Parathyroid adenoma (tissue), 2 donors: ENCODE measurements at regions not wholly inside any gene's neighbourhood (a gene's known extent, or its start where the extent isn't known, plus 50 kb on each side); places are given as distances from the start of the nearest gene placed in this dataset.
"Not testable (repeated sequence)": the region's sequence is repeated elsewhere in the genome, so short reads cannot be mapped to it uniquely, and the experiment has no call there.

Experiments
- H2AFZ ChIP-seq: fragments of 300-600 bp; sonication (generic); one replicate; pipeline ENCODE4 v1.7.0; 2017; ENCODE audit warnings: antibody characterized with exemption, mild to moderate bottlenecking
- H3K27ac ChIP-seq: fragments of 300-600 bp; sonication (generic); one replicate; pipeline ENCODE4 v1.7.0; 2017
- H3K27me3 ChIP-seq: fragments of 300-600 bp; sonication (generic); one replicate; pipeline ENCODE4 v1.7.0; 2017; ENCODE audit warnings: low read length; ENCODE audit not compliant: control insufficient read depth, insufficient read depth
- H3K36me3 ChIP-seq: fragments of 300-600 bp; sonication (generic); one replicate; pipeline ENCODE4 v1.7.0; 2017; ENCODE audit warnings: low read length; ENCODE audit not compliant: control insufficient read depth, insufficient read depth
- H3K4me1 ChIP-seq: fragments of 300-600 bp; sonication (generic); one replicate; pipeline ENCODE4 v1.7.0; 2017; ENCODE audit warnings: control low read depth
- H3K4me2 ChIP-seq: fragments of 300-600 bp; sonication (generic); one replicate; pipeline ENCODE4 v1.7.0; 2017; ENCODE audit warnings: low read length
- H3K4me3 ChIP-seq: fragments of 300-600 bp; sonication (generic); one replicate; pipeline ENCODE4 v1.7.0; 2017; ENCODE audit warnings: low read depth, low read length
- H3K79me2 ChIP-seq: fragments of 300-600 bp; sonication (generic); one replicate; pipeline ENCODE4 v1.7.0; 2017; ENCODE audit warnings: control low read depth
- H3K9ac ChIP-seq: fragments of 300-600 bp; sonication (generic); one replicate; pipeline ENCODE4 v1.7.0; 2017; ENCODE audit warnings: mild to moderate bottlenecking
- H3K9me3 ChIP-seq: fragments of 300-600 bp; sonication (generic); one replicate; pipeline ENCODE4 v1.7.0; 2017; ENCODE audit warnings: low read length; ENCODE audit not compliant: control insufficient read depth
- TF ChIP-seq, protein P1 (sequence below): fragments of 300-600 bp; sonication (generic); IDR thresholded peaks from one replicate; pipeline ENCODE4 v1.7.0; 2017; ENCODE audit warnings: antibody characterized with exemption, mild to moderate bottlenecking
- donor health status: primary hyperparathyroidism.

GRCh38 chr14:51593397-51593796, 58.3 kb upstream of the FRMD6 start:
- Histone ChIP-seq H3K9ac (no peak overlapping the region), H3K36me3 (no peaks in the 10 kb centered on the region), H3K27ac (no peak overlapping the region), H3K79me2 (no peaks in the 10 kb centered on the region), H3K9me3 (no peaks in the 10 kb centered on the region), H3K4me1 (no peaks in the 10 kb centered on the region), H3K27me3 (no peaks in the 10 kb centered on the region), H3K4me2 (no peak overlapping the region), H2AFZ (no peak overlapping the region), H3K4me3 (no peak overlapping the region)
- TF ChIP-seq, protein P1, sequence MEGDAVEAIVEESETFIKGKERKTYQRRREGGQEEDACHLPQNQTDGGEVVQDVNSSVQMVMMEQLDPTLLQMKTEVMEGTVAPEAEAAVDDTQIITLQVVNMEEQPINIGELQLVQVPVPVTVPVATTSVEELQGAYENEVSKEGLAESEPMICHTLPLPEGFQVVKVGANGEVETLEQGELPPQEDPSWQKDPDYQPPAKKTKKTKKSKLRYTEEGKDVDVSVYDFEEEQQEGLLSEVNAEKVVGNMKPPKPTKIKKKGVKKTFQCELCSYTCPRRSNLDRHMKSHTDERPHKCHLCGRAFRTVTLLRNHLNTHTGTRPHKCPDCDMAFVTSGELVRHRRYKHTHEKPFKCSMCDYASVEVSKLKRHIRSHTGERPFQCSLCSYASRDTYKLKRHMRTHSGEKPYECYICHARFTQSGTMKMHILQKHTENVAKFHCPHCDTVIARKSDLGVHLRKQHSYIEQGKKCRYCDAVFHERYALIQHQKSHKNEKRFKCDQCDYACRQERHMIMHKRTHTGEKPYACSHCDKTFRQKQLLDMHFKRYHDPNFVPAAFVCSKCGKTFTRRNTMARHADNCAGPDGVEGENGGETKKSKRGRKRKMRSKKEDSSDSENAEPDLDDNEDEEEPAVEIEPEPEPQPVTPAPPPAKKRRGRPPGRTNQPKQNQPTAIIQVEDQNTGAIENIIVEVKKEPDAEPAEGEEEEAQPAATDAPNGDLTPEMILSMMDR = no peak

- Histone ChIP-seq H3K9ac (no peak overlapping the region), H3K4me1 (no peaks in the 10 kb centered on the region)
These were observed 55.7 kb upstream of the FRMD6 start for GRCh38 chr14:51595881-51596455.

GRCh38 chr14:51596488-51597117, 55.1 kb upstream of the FRMD6 start:
- Histone ChIP-seq H3K36me3 (no peaks in the 10 kb centered on the region), H2AFZ (no peak overlapping the region), H3K4me2 (no peak overlapping the region), H3K9me3 (no peaks in the 10 kb centered on the region), H3K27ac (no peak overlapping the region), H3K4me1 (no peaks in the 10 kb centered on the region), H3K79me2 (no peaks in the 10 kb centered on the region), H3K9ac (no peak overlapping the region), H3K4me3 (no peak overlapping the region), H3K27me3 (no peaks in the 10 kb centered on the region)
- TF ChIP-seq, protein P1 = no peak

More at GRCh38 chr14:51595881-51596455, 55.7 kb upstream of the FRMD6 start:
- no peaks in the 10 kb centered on the region for H3K36me3 ChIP-seq
- no peaks in the 10 kb centered on the region for H3K79me2 ChIP-seq
- H3K4me2 ChIP-seq = no peak overlapping the region
- H3K27me3 ChIP-seq = no peaks in the 10 kb centered on the region
- no peak overlapping the region for H3K4me3 ChIP-seq
- no peak overlapping the region for H3K27ac ChIP-seq
- TF ChIP-seq, protein P1 = no peak
- no peaks in the 10 kb centered on the region for H3K9me3 ChIP-seq
- no peak overlapping the region for H2AFZ ChIP-seq

DNA sequence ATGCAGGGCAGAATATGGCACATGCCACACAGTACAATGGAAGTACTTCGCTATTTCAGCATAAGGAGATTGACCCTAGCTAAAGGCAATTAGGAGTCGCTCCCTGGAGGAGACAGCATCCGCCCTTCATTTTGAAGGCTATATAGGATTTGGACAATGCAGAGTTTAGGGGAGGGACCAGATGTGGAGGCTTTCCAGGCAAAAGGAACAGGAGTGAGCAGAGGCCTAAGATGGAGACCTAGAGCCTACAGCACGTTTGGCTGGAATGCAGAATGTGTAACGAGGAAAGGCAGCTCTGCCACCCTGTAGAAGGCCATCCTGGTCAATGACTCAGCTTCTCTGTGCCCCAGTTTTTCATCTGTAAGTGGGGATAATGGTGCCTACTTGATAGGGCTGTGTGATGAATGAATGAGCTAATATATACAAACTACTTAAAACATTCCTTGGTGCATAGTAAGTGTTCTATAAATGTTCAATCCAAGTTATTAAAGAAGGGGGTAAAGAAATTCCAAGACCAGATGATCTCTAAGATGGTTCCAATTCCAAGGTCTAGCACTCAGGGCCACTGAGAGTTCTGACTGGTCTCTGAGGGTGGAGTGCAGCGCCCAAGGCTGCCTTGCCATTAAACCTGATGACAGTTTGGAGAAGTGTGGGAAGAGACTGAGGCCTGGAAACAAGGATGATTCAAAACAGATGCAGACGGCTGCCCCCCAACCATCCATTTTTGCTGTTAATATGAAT, 54.3 kb upstream of the FRMD6 start:
- Histone ChIP-seq H3K4me3 (no peak overlapping the region), H2AFZ (no peak overlapping the region), H3K36me3 (no peaks in the 10 kb centered on the region), H3K9ac (no peak overlapping the region), H3K9me3 (no peaks in the 10 kb centered on the region), H3K4me1 (no peaks in the 10 kb centered on the region), H3K79me2 (no peaks in the 10 kb centered on the region), H3K27ac (no peak overlapping the region), H3K27me3 (no peaks in the 10 kb centered on the region), H3K4me2 (no peak overlapping the region)
- TF ChIP-seq, protein P1 = no peak

DNA sequence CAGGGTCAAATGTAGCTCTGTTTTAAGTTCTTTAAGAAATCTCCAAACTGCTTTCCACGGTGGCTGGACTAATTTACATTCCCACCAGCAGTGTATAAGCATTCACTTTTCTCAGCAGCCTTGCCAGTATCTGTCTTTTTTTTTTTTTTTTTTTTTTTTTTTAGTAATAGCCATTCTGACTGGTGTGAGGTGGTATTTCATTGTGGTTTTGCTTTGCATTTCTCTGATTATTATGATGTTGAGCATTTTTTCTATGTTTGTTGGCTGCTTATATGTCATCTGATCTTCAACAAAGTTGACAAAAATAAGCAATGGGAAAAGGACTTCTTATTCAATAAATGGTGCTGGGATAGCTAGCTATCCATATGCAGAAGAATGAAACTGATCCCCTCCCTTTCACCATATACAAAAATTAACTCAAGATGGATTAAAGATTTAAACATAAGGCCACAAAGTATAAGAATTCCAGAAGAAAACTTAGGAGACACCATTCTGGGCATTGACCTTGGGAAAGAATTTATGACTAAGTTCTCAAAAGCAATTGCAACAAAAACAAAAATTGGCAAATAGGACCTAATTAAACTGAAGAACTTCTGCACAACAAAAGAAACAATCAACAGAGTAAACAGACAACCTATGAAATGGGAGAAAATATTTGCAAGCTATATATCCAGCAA, 52.6 kb upstream of the FRMD6 start:
- H3K9me3 ChIP-seq, H3K27ac ChIP-seq, H3K4me3 ChIP-seq, H2AFZ ChIP-seq, H3K27me3 ChIP-seq, H3K9ac ChIP-seq, H3K4me1 ChIP-seq, H3K36me3 ChIP-seq, H3K79me2 ChIP-seq, H3K4me2 ChIP-seq: not testable (repeated sequence)
